Right ventricle myocardium superior (tissue), 1 donor: ENCODE measurements at regions not wholly inside any gene's neighbourhood (a gene's known extent, or its start where the extent isn't known, plus 50 kb on each side); places are given as distances from the start of the nearest gene placed in this dataset.

Experiments
- ATAC-seq: fragments of 200-7000 bp; cut with Tn5 transposase; one replicate; pipeline ENCODE4 v1.9.1; 2020; ENCODE audit warnings: mild to moderate bottlenecking; ENCODE audit not compliant: poor library complexity
- DNase-seq: peaks from one replicate; pipeline ENCODE4 v3.0.0-alpha.2; 2020
- intact Hi-C: fragments of 100-400 bp; cut with DNase I; formaldehyde crosslinking; loops from one replicate; pipeline ENCODE4 v1.11.2; 2022
- donor health status: DM: no; HTN: yes; CAD: no; lungs with severe emphysema.

GRCh38 chr2:45134726-45135125, 125.5 kb upstream of the SIX2 start:
- peak; percentile 73 for ATAC-seq
- intact Hi-C loops, result no loop called here
- DNase-seq, result no peak

DNA sequence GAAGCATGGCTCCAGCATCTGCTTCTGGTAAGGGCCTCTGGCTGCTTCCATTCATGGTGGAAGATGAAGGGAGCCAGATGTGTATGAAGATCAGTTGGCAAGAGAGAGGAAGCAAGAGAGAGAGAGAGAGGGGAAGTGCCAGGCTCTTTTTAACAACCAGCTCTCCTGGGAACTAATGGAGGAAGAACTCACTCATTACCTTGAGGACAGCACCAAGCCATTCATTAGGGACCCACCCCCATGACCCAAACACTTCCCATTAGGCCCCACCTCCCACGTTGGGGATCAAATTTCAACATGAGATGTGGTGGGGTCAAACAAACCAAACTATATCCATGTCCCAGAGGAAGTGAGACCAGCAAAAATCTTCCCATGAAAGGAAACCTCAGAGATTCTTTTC, 124.8 kb upstream of the SIX2 start:
- intact Hi-C loops, result no loop called here
- DNase-seq, result no peak
- no peak for ATAC-seq

- intact Hi-C loops, result no loop called here
- ATAC-seq, result no peak
- DNase-seq, result no peak
Measured at GRCh38 chr2:45132551-45132950, 123.3 kb upstream of the SIX2 start.

DNA sequence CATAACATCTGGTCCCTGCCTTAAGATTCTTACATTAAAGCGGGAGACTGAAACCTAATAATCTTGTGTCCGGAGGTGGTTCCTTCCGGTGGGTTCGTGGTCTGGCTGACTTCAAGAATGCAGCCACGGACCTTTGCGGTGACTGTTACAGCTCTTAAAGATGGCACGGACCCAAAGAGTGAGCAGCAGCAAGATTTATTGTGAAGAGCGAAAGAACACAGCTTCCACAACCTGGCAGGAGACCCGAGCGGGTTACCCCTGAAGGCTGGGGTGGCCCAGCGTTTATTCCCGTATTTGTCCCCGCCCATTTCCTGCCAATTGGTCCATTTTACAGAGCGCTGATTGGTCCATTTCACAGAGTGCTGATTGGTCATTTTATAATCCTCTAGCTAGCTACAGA, 122.3 kb upstream of the SIX2 start:
- intact Hi-C loops, result no loop called here
- ATAC-seq (no peak), DNase-seq (no peak)

- DNase-seq (no peak), ATAC-seq (no peak)
- intact Hi-C loops, result no loop called here
Measured at GRCh38 chr2:45130736-45131135, 121.5 kb upstream of the SIX2 start.

DNA sequence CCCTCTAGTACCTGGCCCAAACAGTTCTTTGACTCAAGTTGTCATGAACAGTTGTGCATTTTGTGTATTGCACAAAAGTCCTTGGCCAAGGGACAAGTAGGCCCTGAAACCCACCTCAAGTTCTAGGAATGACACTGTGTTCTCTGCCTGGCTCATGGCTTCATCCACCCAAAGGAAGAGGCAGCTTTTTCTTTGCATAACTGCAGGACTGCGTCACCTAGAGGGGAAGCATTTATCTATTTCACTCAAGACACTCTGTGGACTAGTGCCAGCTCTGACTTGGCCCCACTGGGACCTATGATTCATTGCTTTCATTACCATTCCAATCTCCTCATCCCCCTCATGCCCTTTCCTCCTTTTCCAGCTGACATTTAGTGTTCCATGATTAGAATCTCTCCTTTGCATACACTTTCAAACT, 119.3 kb upstream of the SIX2 start:
- peak; percentile 49 for ATAC-seq
- intact Hi-C loops, result no loop called here
- peak; percentile 67 for DNase-seq

DNA sequence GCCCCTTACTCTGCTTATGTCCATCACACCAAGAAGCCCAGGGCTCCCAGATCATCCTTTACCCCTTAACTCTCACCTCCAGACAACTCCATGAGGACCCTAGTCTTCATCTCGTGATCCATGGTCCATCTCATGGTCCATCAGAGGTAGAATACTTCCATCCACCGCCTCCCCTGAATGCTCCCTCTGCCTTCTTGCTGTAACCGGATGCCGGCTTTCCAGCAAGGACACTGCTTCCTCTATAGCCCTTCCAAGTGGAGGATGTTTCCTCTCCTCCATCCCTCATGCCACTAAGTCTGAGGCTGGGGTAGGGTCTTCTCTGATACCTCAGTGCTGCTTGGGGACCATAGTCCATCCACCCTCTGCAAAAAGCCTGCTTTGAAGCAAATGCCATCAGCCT, 118.6 kb upstream of the SIX2 start:
- intact Hi-C loops, result no loop called here
- DNase-seq, result no peak
- no peak for ATAC-seq

DNA sequence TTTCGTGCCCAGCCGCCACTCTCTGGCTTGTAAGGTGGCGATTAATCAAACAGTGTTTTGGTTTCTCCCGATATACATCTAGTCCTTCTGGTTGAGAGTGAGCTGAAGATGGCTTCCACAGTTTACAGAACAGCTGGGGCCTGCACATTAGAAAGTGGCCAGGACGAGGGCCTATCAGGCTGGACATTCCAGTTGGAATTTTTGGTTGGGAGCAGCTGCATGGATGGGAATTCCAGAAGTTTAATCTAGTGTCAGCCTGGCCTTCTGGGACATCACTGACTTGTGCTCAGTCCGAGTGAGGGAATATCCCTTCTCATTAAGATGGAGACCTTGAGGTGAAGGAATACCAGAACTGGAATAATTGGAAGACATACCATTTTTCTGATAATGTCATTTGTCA, 118.1 kb upstream of the SIX2 start:
- no peak for ATAC-seq
- intact Hi-C loops, result no loop called here
- DNase-seq, result no peak

DNA sequence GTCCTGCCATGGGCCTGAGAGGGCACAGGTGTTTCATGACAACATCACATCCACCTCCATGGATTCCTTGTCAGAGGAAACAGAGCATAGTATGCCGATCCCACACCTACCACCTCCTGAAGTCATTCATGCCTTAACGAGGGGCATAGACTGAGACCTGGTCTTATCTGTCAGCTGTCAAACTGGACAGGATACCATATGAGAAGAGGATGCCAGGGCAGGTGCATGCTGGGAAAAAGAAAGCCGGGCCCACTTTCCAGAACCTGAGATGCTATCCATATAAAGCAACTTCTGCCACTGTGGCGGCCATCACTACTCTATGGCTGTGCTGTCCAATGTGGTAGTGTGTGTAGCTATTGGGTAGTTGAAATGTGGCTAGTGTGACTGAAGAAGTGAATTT, 116.0 kb upstream of the SIX2 start:
- no peak for DNase-seq
- intact Hi-C loops, result no loop called here
- no peak for ATAC-seq

DNA sequence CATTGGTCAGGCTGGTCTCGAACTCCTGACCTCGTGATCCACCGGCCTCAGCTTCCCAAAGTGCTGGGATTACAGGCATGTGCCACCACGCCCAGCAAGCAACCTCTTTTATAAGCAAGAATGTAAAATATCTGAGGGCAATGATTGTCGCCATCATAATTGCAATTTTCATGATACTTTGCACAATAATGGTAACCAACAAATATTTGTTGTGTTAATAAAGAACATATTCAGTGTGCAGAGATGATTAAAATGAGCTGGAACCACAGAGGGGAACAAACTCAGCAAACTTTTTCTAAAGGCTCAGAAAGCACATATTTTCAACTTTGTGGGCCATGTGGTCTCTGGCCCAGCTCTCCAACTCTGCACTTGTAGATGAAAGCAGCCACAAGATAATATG, 115.2 kb upstream of the SIX2 start:
- ATAC-seq (no peak), DNase-seq (no peak)
- intact Hi-C loops, result no loop called here

DNA sequence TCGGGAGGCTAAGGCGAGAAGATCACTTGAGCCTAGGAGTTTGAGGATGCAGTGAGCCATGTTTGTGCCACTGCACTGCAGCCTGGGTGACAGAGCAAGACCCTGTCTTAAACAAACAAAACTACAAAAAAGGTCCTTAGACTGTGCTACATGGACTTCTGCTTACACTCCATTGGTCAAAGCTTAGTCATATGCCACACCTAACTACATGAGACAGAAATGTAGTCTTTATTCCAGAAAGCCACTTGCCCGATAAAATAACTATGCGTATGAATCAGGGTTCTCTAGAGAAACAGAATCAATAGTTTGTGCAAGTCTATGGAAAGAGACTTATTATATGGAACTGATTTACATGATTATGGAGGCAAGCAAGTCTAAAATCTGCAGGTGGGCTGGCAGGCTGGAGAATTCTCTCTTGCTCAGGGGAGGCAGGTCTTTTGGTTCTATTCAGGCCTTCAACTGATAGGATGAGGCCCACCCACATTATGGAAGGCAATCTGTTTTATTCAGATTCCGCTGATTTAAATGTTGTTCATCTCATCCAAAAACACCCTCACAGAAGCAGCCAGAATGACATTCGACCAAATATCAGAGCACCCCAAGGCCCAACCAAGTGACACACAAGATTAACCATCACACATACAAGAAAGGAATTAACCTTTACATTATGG, 114.4 kb upstream of the SIX2 start:
- no peak for DNase-seq
- intact Hi-C loops, result no loop called here
- no peak for ATAC-seq

DNA sequence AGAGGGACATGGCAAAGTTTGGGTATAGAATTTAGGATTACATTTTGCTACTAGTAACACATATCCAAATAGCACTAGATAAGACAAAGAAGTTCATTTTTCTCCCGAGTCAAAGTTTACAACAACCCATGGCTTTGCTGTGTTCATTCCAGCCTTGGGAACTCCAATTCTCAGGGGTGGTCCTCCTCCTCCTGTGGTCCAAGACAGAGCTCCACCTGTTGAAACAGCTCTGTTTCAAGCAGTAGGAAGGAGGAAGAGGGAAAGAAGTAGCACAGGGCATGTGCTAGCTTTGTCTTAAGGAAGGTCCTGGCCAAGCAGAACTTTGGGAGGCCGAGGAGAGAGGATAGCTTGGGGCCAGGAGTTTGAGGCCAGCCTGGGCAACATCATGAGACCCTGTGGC, 113.8 kb upstream of the SIX2 start:
- DNase-seq (no peak), ATAC-seq (no peak)
- intact Hi-C loops, result no loop called here

- intact Hi-C loops, result no loop called here
- DNase-seq (no peak), ATAC-seq (no peak)
Measured at GRCh38 chr2:45121236-45121927, 112.1 kb upstream of the SIX2 start.

GRCh38 chr2:45120546-45120945, 111.3 kb upstream of the SIX2 start:
- intact Hi-C loops, result no loop called here
- no peak for ATAC-seq
- DNase-seq, result no peak

GRCh38 chr2:45119855-45120254, 110.6 kb upstream of the SIX2 start:
- DNase-seq (no peak), ATAC-seq (no peak)
- intact Hi-C loops, result no loop called here

GRCh38 chr2:45119038-45119437, 109.8 kb upstream of the SIX2 start:
- DNase-seq, result no peak
- intact Hi-C loops, result no loop called here

DNA sequence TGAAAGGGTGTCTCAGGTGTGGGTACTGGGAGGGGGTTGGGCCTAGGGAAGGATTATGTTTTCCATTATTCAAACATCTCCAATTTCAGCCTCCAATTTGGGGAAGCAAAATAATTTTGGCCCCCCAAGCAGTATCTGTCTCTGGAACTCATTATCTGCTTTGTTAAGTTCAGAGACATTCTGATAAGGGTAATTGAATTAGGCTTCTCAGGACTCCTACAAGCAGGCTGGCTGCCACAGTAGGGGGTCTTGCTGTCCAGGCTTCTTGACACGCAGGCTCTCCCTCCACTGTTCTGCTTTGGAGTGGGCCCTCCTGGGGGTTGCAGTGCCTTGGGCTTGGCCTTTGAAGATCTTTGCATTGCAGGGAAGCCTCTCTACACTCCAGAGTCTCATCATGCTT, 108.1 kb upstream of the SIX2 start:
- DNase-seq, result no peak
- no peak for ATAC-seq
- intact Hi-C loops, result no loop called here

More at GRCh38 chr2:45119038-45119437, 109.8 kb upstream of the SIX2 start:
- no peak for ATAC-seq

DNA sequence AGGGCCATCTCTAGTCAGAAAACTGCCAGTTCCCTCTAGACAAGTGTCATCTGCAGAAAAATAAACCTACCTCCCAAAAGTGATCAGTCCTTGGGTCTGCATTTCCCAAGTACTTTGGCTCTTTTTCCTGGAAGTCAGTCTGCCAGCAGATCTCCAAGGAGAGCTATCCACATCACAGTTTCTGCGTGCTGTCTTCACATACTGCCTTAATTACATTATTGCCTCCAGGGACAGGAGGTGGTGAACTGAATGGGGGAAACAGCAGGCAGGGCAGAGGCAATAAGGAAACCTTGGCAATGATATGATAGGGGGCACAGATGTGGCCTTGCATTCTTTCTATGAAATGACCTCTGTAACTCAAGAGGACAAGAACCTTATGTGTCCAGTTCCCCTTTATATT, 105.9 kb upstream of the SIX2 start:
- no peak for ATAC-seq
- DNase-seq, result no peak
- intact Hi-C loops, result no loop called here

- intact Hi-C loops, result no loop called here
- DNase-seq (no peak), ATAC-seq (no peak)
Measured at GRCh38 chr2:45114221-45114955, 105.1 kb upstream of the SIX2 start.

DNA sequence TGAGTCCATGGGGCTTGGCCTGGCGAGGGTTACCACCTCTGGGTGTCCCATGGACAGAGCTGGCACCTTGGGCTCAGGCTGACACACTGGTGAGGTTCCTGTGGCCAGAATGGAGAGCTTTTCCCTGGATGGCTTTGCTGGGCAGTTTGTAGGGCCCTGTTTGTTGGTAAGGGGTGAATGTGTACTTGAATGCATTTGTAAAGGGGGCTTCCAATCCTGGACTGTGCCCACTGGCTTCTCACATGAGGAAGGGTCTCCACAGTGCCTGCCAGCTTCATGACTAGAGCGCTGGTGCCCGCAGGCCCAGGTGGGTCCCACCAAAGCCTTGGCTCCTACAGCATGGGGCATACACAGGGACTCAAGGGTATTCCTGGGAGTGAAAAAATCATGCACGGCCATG, 103.5 kb upstream of the SIX2 start:
- DNase-seq, result no peak
- no peak for ATAC-seq
- intact Hi-C loops, result no loop called here
